ENCODE measurements at regions not wholly inside any gene's neighbourhood (a gene's known extent, or its start where the extent isn't known, plus 50 kb on each side); places are given as distances from the start of the nearest gene placed in this dataset.

DNA sequence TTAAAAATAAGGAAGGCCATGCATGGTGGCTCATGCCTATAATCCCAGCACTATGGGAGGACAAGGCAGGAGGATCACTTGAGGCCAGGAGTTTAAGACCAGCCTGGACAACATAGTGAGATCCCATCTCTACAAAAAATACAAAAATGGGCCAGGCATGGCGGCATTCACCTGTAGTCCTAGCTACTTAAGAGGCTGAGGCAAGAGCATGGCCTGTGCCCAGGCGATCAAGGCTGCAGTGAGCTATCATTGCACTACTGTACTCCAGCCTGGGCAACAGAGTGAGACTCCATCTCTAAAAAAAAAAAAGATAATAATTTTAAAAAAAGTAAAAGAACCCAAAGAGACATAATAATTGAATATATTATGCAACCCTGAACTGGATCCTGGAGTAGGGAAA, 83.6 kb upstream of the ZNF423 start:
- TF ChIP-seq, protein P1, sequence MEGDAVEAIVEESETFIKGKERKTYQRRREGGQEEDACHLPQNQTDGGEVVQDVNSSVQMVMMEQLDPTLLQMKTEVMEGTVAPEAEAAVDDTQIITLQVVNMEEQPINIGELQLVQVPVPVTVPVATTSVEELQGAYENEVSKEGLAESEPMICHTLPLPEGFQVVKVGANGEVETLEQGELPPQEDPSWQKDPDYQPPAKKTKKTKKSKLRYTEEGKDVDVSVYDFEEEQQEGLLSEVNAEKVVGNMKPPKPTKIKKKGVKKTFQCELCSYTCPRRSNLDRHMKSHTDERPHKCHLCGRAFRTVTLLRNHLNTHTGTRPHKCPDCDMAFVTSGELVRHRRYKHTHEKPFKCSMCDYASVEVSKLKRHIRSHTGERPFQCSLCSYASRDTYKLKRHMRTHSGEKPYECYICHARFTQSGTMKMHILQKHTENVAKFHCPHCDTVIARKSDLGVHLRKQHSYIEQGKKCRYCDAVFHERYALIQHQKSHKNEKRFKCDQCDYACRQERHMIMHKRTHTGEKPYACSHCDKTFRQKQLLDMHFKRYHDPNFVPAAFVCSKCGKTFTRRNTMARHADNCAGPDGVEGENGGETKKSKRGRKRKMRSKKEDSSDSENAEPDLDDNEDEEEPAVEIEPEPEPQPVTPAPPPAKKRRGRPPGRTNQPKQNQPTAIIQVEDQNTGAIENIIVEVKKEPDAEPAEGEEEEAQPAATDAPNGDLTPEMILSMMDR (IDR thresholded peaks at IDR 0.05) = no peak
- TF ChIP-seq POLR2AphosphoS5 (IDR thresholded peaks at IDR 0.05; ENCODE audit: low read depth, low read length) = no peak
- TF ChIP-seq, protein P2, sequence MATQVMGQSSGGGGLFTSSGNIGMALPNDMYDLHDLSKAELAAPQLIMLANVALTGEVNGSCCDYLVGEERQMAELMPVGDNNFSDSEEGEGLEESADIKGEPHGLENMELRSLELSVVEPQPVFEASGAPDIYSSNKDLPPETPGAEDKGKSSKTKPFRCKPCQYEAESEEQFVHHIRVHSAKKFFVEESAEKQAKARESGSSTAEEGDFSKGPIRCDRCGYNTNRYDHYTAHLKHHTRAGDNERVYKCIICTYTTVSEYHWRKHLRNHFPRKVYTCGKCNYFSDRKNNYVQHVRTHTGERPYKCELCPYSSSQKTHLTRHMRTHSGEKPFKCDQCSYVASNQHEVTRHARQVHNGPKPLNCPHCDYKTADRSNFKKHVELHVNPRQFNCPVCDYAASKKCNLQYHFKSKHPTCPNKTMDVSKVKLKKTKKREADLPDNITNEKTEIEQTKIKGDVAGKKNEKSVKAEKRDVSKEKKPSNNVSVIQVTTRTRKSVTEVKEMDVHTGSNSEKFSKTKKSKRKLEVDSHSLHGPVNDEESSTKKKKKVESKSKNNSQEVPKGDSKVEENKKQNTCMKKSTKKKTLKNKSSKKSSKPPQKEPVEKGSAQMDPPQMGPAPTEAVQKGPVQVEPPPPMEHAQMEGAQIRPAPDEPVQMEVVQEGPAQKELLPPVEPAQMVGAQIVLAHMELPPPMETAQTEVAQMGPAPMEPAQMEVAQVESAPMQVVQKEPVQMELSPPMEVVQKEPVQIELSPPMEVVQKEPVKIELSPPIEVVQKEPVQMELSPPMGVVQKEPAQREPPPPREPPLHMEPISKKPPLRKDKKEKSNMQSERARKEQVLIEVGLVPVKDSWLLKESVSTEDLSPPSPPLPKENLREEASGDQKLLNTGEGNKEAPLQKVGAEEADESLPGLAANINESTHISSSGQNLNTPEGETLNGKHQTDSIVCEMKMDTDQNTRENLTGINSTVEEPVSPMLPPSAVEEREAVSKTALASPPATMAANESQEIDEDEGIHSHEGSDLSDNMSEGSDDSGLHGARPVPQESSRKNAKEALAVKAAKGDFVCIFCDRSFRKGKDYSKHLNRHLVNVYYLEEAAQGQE (IDR thresholded peaks at IDR 0.05; ENCODE audit: insufficient read depth in 1 of 2, low read depth in 2 of 2, low read length in 1 of 2) = no peak
- TF ChIP-seq SIN3A (IDR thresholded peaks at IDR 0.05; ENCODE audit: borderline replicate concordance, insufficient read depth, low read depth, low read length) = no peak
- TF ChIP-seq TCF7L2 (IDR thresholded peaks at IDR 0.05; ENCODE audit: low read depth, low read length) = no peak
